Thoracic aorta (tissue), 2 donors: ENCODE measurements at regions not wholly inside any gene's neighbourhood (a gene's known extent, or its start where the extent isn't known, plus 50 kb on each side); places are given as distances from the start of the nearest gene placed in this dataset.
"Not testable (repeated sequence)": the region's sequence is repeated elsewhere in the genome, so short reads cannot be mapped to it uniquely, and the experiment has no call there.

ENCODE experiments used
- ATAC-seq: fragments of 150-250 bp; one replicate; pipeline ENCODE4 v1.8.0; 2017; ENCODE audit warnings: low read depth; ENCODE audit not compliant: insufficient number of reproducible peaks, low FRiP score
- DNase-seq: peaks from one replicate; pipeline ENCODE4 v3.0.0-alpha.2; 2020; ENCODE audit warnings: low spot score
- H3K27ac ChIP-seq, 2 donors: fragments of 200-600 bp; sonication (generic); 1 replicate in 1 of 2; 2 replicates in 1 of 2; pipeline ENCODE4 v1.5.1; 2016; ENCODE audit warnings: mild to moderate bottlenecking in 2 of 2, moderate library complexity in 2 of 2
- H3K27me3 ChIP-seq: fragments of 200-600 bp; sonication (generic); replicated peaks from 2 replicates; pipeline ENCODE4 v1.6.0; 2016; ENCODE audit warnings: mild to moderate bottlenecking; ENCODE audit not compliant: insufficient read depth
- H3K36me3 ChIP-seq: fragments of 200-600 bp; sonication (generic); one replicate; pipeline ENCODE4 v1.5.1; 2016
- H3K4me1 ChIP-seq, 2 donors: fragments of 200-600 bp; sonication (generic); 1 replicate in 1 of 2; 2 replicates in 1 of 2; pipeline versions ENCODE4 v1.5.1 to v1.6.0; 2016; ENCODE audit warnings: low read depth in 2 of 2, mild to moderate bottlenecking in 1 of 2; ENCODE audit not compliant: control insufficient read depth in 1 of 2
- H3K4me3 ChIP-seq: fragments of 200-600 bp; sonication (generic); 2 replicates; pipeline ENCODE4 v1.5.1; 2016; ENCODE audit warnings: mild to moderate bottlenecking
- H3K9me3 ChIP-seq: fragments of 200-600 bp; sonication (generic); 2 replicates; pipeline ENCODE4 v1.5.1; 2016
- TF ChIP-seq, protein P1 (sequence below): fragments of 200-600 bp; sonication (generic); IDR thresholded peaks from one replicate; pipeline ENCODE4 v1.5.1; 2019; ENCODE audit warnings: antibody characterized with exemption

DNA sequence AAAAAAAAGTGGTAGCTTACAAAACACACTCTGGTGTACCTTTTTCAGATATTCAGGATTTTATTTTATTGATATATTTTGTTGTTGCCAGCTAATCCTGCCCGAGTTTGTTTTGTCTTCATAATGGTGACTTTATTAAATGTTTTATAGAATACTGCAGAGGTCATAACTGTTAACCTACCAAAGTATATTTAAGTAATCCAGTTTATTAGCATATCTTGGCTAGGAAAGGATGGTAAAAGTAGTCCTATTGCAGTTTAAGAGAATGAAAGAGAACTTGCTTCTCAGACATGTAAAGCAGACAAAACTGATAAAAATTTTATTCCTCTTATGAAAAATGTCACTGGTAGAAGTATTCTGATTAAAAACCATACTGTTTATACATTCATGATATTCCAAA, 59.2 kb upstream of the IGSF10 start:
- ATAC-seq (no peak), DNase-seq (no peak)
- H3K36me3 ChIP-seq: no peaks in the 10 kb centered on the region
- H3K9me3 ChIP-seq: no peaks in the 10 kb centered on the region
- H3K27me3 ChIP-seq: no peaks in the 10 kb centered on the region
- no peaks in the 10 kb centered on the region for H3K4me1 ChIP-seq
- H3K4me3 ChIP-seq: no peak overlapping the region
- TF ChIP-seq, protein P1, sequence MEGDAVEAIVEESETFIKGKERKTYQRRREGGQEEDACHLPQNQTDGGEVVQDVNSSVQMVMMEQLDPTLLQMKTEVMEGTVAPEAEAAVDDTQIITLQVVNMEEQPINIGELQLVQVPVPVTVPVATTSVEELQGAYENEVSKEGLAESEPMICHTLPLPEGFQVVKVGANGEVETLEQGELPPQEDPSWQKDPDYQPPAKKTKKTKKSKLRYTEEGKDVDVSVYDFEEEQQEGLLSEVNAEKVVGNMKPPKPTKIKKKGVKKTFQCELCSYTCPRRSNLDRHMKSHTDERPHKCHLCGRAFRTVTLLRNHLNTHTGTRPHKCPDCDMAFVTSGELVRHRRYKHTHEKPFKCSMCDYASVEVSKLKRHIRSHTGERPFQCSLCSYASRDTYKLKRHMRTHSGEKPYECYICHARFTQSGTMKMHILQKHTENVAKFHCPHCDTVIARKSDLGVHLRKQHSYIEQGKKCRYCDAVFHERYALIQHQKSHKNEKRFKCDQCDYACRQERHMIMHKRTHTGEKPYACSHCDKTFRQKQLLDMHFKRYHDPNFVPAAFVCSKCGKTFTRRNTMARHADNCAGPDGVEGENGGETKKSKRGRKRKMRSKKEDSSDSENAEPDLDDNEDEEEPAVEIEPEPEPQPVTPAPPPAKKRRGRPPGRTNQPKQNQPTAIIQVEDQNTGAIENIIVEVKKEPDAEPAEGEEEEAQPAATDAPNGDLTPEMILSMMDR: no peak
- no peak overlapping the region for H3K27ac ChIP-seq

DNA sequence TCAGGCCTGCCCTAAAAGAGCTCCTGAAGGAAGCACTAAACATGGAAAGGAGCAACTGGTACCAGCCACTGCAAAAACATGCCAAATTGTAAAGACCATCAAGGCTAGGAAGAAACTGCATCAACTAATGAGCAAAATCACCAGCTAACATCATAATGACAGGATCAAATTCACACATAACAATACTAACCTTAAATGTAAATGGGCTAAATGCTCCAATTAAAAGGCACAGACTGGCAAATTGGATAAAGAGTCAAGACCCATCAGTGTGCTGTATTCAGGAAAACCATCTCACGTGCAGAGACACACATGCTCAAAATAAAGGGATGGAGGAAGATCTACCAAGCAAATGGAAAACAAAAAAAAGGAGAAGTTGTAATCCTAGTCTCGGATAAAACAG, 50.6 kb upstream of the IGSF10 start:
- not testable (repeated sequence) for DNase-seq, H3K27me3 ChIP-seq, H3K4me3 ChIP-seq, ATAC-seq, H3K9me3 ChIP-seq, H3K4me1 ChIP-seq, H3K36me3 ChIP-seq, H3K27ac ChIP-seq
